ENCODE measurements at regions not wholly inside any gene's neighbourhood (a gene's known extent, or its start where the extent isn't known, plus 50 kb on each side); places are given as distances from the start of the nearest gene placed in this dataset.
"Not testable (repeated sequence)": the region's sequence is repeated elsewhere in the genome, so short reads cannot be mapped to it uniquely, and the experiment has no call there.

DNA sequence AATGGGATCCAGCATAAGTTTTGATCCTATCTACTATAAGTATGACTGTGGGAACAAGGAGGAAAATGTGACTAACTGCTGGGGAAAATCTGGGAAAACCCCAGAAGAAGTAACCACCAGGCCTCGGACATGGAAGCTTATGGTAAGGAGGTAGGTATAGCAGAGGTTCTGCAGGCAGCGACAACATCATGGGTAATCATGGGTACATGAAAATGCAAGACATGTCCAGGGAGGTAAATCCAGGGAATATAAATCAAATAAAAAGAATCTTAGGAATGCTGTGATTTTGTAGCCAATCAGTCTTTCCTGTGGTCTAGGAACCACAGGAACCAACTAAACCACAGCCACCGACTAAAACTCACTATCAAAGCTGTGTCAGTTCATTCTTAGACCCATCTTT, 168.3 kb upstream of the NPY start:
- no peak for DNase-seq
- Histone ChIP-seq H3K9me3 (no peaks in the 10 kb centered on the region), H3K4me3 (no peak overlapping the region), H3K27ac (no peak overlapping the region), H3K36me3 (no peaks in the 10 kb centered on the region), H3K27me3 (no peaks in the 10 kb centered on the region), H3K4me1 (no peaks in the 10 kb centered on the region)
- no peak for TF ChIP-seq POLR2A (IDR thresholded peaks at IDR 0.05)
- TF ChIP-seq, protein P1, sequence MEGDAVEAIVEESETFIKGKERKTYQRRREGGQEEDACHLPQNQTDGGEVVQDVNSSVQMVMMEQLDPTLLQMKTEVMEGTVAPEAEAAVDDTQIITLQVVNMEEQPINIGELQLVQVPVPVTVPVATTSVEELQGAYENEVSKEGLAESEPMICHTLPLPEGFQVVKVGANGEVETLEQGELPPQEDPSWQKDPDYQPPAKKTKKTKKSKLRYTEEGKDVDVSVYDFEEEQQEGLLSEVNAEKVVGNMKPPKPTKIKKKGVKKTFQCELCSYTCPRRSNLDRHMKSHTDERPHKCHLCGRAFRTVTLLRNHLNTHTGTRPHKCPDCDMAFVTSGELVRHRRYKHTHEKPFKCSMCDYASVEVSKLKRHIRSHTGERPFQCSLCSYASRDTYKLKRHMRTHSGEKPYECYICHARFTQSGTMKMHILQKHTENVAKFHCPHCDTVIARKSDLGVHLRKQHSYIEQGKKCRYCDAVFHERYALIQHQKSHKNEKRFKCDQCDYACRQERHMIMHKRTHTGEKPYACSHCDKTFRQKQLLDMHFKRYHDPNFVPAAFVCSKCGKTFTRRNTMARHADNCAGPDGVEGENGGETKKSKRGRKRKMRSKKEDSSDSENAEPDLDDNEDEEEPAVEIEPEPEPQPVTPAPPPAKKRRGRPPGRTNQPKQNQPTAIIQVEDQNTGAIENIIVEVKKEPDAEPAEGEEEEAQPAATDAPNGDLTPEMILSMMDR (IDR thresholded peaks at IDR 0.05): no peak
- TF ChIP-seq EP300 (IDR thresholded peaks at IDR 0.05): no peak
- TF ChIP-seq POLR2AphosphoS5 (IDR thresholded peaks at IDR 0.05): no peak
- 73 to 91% methylated on average over 3 of the region's 3 CpGs for WGBS, 2 donors
- intact Hi-C loops (cut with DNase I): no loop called here

DNA sequence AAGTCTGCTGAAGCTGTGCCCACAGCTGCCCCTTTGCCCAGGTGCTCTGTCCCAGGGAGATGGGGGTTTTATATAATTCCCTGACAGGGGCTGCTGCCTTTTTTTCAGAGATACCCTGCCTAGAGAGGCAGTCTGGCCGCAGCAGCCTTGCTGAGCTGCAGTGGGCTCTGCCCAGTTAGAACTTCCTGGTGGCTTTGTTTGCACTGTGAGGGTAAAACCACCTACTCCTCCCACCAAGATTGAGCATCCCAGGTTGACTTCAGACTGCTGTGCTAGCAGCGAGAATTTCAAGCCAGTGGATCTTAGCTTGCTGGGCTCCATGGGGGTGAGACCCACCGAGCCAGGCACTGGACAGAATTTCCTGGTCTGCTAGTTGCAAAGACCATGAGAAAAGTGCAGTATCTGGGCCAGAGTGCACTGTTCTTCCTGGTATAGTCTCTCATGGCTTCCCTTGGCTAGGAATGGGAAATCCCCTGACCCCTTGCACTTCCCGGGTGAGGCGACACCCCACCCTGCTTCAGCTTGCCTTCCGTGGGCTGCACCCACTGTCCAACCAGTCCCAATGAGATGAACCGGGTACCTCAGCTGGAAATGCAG, 166.0 kb upstream of the NPY start:
- H3K9me3 ChIP-seq; DNase-seq; H3K36me3 ChIP-seq; H3K27me3 ChIP-seq; intact Hi-C loops (cut with DNase I); H3K27ac ChIP-seq; H3K4me1 ChIP-seq; H3K4me3 ChIP-seq: not testable (repeated sequence)
- 28 to 68% methylated on average over 7 of the region's 7 CpGs for WGBS, 2 donors

DNA sequence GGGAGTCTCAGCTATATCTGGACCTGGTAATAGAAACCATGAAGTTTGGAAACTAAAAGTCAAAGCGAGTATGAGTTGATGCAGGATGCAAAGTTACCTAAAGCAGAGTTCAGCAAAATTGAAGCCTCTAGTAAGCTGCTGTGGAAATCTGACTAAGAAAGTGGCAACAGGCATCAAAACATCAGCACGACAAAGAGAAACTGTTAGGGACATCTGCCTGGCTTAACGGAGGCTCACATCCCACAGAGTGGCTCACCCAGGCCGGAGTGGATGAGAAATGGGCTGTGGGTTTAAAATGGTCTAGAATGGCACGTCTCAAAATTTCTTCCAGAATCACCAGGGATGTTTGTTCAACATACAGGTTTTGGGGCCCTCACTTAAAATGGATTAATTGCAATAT, 164.1 kb upstream of the NPY start:
- Histone ChIP-seq H3K9me3 (no peaks in the 10 kb centered on the region), H3K4me1 (no peaks in the 10 kb centered on the region), H3K27me3 (no peaks in the 10 kb centered on the region), H3K36me3 (no peaks in the 10 kb centered on the region), H3K4me3 (no peak overlapping the region), H3K27ac (no peak overlapping the region)
- DNase-seq: no peak
- intact Hi-C loops (cut with DNase I): no loop called here
- 85 to 94% methylated on average over 5 of the region's 5 CpGs for WGBS, 2 donors
- TF ChIP-seq POLR2AphosphoS5 (IDR thresholded peaks at IDR 0.05): no peak
- TF ChIP-seq, protein P1 (IDR thresholded peaks at IDR 0.05): no peak
- TF ChIP-seq POLR2A (IDR thresholded peaks at IDR 0.05): no peak
- no peak for TF ChIP-seq EP300 (IDR thresholded peaks at IDR 0.05)

DNA sequence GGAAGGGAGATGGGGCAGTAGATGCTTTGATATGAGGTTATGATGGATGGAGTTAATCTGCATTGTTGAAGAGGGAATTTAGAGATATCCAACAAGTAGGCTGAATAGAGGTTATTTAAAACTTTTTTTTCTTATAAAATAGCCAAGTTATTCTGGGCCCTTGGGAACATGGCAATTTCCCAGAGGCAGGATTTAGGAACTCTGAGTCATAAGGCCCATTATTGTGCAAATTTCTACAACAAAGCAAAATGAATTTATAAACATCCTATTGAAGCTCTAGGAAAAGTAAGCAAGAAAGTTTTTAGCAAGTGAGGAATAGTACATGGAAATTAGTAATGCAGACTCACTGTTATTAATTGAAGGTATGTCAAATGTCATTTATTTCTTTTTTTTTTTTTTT, 160.9 kb upstream of the NPY start:
- TF ChIP-seq EP300 (IDR thresholded peaks at IDR 0.05) (no peak), POLR2A (IDR thresholded peaks at IDR 0.05) (no peak), POLR2AphosphoS5 (IDR thresholded peaks at IDR 0.05) (no peak)
- TF ChIP-seq, protein P1 (IDR thresholded peaks at IDR 0.05): no peak
- Histone ChIP-seq H3K27me3 (no peaks in the 10 kb centered on the region), H3K27ac (no peak overlapping the region), H3K36me3 (no peaks in the 10 kb centered on the region), H3K4me1 (no peaks in the 10 kb centered on the region), H3K9me3 (no peaks in the 10 kb centered on the region), H3K4me3 (no peak overlapping the region)
- intact Hi-C loops (cut with DNase I): no loop called here
- no peak for DNase-seq

DNA sequence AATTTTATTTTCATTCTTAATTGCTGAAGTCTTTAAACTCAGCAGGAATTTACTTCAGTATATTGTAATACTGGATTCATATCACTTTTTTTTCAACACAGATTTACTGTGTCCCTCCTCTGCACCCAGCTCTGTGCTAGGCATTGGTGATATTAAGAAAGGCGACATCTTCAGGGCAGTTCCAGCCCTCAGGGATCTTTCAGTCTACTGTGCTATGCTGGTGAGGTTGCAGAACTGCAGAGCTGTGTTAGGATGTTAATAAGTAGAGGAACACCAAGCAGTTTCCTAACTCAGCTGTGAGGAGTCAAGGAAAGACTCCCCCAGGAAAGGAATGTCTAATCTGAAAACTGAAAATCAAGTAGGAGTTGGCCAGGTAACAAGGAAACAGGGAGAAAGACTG, 158.2 kb upstream of the NPY start:
- 89 to 95% methylated on average over 1 of the region's 1 CpG for WGBS, 2 donors
- no peaks in the 10 kb centered on the region for H3K27me3 ChIP-seq
- no peak overlapping the region for H3K4me3 ChIP-seq
- DNase-seq: no peak
- H3K36me3 ChIP-seq: no peaks in the 10 kb centered on the region
- TF ChIP-seq EP300 (IDR thresholded peaks at IDR 0.05): no peak
- TF ChIP-seq, protein P1 (IDR thresholded peaks at IDR 0.05): no peak
- no peak for TF ChIP-seq POLR2A (IDR thresholded peaks at IDR 0.05)
- TF ChIP-seq POLR2AphosphoS5 (IDR thresholded peaks at IDR 0.05): no peak
- H3K4me1 ChIP-seq: no peaks in the 10 kb centered on the region
- H3K9me3 ChIP-seq: no peaks in the 10 kb centered on the region
- intact Hi-C loops (cut with DNase I): no loop called here
- no peak overlapping the region for H3K27ac ChIP-seq

Data from sigmoid colon (tissue), 6 donors.